ENCODE measurements at regions not wholly inside any gene's neighbourhood (a gene's known extent, or its start where the extent isn't known, plus 50 kb on each side); places are given as distances from the start of the nearest gene placed in this dataset.
A peak's percentile ranks its signal among the peaks of the same experiment; 100 is the strongest.
"Not testable (repeated sequence)": the region's sequence is repeated elsewhere in the genome, so short reads cannot be mapped to it uniquely, and the experiment has no call there.

DNA sequence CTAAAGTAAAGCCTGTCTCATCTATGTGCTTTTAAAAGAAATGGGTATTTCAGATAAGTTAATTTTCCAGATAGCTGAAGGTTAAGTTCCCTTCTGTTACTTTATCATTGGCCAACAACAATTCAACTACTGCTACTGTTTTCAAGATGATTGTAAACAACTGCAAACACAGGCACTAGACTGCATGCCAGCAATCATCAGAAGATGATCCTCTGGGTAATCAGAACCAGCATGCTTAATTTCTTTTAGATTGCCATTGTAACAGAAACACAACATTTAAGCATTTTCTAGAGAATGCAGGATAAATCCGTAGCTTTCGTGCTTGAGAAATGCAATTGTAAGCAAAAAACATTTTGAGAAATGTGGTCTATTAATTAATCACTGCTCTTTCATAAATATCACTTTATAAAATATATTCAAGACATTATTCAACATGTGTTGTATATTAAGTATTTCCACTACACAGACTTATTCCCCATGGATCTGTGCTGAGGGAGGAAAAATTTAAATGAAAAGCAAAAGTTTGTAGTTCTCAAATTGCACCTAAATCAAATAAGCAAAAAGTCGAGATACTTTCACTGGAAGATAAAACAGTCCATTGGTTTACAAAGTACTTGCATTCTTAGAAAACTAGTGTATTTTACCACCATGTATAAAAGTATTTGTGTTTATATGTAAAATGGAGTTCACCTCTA lies 133.7 kb downstream of the ATL2 start:
- DNase-seq (ENCODE audit: low spot score) = no peak

DNA sequence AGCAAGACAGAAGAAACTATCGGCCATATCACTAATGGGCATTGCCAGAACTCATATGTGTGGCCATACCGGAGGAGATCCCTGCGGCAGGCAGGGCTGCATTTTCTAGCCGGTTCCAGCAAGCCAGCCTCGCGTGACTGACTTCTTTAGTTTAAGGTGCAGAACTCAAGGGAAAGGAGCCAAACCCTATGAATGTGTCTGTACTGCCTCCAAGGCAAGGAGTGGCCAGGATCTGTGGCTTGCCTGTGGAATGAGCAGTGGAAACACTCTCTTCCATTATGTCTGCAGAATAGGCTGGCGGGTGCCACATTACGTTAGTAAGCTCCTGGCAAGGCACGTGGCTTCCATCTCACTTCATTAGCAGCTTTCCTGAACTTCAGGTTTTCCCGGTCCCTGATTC lies 137.6 kb downstream of the ATL2 start:
- DNase-seq (ENCODE audit: low spot score) = peak; percentile 14

GRCh38 chr2:38238705-38239104 lies 138.4 kb downstream of the ATL2 start:
- not testable (repeated sequence) for DNase-seq (ENCODE audit: low spot score)

- DNase-seq (ENCODE audit: low spot score) = no peak
Measured at GRCh38 chr2:38237311-38237710, 139.8 kb downstream of the ATL2 start.

DNA sequence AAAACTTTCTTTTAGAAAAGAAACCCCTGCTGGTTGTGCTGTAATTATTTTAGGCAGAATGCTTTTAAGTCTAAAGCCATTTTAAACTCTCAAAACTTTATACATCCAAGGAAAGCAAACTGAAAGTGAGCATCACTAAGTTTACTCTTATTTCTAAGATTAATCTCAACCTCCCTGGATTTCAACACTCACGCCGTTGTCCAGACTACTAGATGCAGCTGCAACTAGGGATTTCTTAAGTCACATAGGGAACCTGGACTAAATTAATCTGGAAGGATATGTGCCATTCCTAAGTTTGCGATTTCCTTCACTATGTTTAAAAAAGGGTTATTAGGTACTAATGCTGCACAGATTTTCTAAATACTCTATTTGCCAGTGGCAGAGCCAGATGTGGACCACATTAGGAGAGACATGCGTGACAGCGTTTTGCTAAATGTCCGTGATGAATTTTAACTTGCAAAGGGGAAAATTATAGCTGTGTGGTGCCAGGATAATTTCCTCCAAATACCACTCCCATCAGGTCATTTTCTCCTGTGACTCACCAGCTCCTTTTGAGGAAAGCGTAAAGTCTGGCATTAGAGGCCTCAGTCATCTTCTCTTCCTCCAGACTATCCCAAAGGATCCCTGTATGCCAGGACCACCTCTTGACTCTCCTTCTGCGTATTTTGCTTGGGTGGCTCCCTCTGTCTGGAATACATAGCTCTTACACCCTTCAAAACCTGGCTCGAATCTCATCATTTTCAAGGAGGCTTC lies 143.7 kb downstream of the ATL2 start:
- peak; percentile 29 for DNase-seq (ENCODE audit: low spot score)

DNA sequence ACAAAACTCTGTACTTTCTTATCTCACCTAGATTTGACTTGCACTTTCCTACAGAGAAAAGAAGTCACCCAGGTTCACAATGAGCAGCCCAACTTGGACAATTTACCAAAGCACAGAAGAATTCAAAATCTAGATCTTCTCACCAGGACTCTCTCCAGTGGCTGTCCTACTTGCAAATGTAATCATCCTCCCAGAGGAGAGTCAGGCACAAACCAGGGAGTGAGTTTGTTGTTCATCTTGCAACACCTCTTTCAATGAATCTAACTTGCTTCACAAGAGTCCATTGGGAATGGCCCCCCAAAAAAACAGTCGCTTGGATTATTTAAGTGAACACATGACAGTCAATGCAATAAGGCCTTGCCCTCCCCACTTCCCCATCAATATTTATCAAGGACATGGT lies 144.6 kb downstream of the ATL2 start:
- DNase-seq (ENCODE audit: low spot score) = no peak

- DNase-seq (ENCODE audit: low spot score) = no peak
Measured at GRCh38 chr2:38230756-38231155, 146.3 kb downstream of the ATL2 start.

GRCh38 chr2:38228753-38229152 lies 148.3 kb downstream of the ATL2 start:
- DNase-seq (ENCODE audit: low spot score) = no peak

DNA sequence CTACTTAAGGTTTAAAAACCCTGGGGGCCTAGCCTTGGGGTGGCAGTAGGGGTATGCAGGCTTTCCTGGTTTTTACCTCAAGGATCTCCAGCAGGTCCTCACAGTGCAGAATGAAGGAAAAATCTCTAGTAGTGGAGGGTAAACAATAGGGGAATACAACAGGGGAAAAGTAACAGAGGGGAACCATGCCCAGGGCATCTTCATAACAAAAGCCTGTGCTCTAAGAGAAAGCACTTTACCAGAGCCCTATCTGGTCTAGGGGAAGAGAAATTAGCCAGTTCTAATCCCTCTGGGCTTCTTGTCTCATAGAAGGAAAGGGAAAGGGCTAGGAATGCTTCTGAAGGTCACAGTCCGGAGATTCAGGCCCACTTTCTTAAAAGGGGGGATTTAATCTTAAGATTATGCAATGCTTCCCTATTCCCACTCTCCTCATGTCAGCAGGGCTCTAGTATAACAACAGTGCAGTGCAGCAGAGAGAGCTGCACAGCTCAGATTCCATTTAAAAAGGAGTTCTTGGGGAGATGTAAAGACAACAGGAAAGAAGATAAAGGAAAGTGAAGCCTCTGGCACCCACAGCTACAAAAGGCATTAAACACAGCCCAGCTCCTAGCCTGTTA lies 149.0 kb upstream of the CYP1B1 start:
- DNase-seq (ENCODE audit: low spot score) = no peak

DNA sequence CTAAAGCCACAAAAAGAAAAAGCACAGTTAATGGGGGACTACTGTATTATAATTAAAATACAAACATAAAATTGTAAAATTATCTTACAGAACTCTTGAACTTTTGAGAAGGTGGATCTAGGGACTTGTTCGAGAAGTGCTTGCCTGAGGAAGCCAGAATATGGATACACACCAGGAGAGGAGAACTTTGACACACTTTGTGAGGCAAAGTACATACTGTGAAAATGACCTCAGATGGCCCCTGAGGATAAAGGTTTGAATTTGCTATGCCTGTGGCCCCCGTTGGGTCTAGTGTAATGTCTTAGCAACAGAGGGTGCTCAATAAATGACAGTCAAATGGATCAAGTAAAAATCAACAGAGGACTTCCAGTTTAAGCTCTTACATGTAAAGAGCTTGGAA lies 148.2 kb upstream of the CYP1B1 start:
- DNase-seq (ENCODE audit: low spot score) = no peak

DNA sequence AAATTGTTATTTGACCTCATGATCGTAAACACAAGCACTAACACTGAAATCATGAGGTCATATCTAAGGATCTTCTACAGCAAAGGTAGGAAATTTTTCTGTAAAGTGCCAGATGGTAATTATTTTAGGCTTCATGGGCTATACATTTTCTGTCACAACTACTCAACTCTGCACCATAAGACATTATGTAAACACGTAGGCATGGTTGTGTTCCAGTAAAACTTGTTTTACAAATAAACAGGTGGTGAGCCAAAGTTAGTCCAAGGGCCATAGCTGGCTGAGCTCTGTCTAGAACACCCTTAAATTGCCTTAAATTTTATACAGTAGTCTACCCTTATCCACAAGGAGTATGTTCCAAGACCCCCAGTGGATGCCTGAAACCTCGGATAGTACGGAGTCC lies 147.3 kb upstream of the CYP1B1 start:
- no peak for DNase-seq (ENCODE audit: low spot score)

DNA sequence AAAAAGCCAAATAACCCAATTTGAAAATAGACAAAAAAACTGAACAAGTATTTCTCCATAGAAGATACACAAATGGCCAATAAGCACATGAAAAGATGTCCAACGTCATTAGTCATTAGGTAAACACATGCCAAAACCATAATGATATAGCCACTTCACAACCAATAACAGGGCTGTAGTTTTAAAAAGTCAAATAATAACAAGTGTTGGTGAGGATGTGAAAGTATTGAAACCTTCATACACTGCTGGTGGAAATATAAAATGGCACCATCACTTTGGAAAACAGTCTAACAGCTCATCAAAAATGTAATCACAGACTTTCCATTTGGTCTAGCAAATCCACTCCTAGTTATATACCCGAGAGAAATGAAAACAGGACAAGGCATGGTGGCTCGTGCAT lies 144.2 kb upstream of the CYP1B1 start:
- no peak for DNase-seq (ENCODE audit: low spot score)

DNA sequence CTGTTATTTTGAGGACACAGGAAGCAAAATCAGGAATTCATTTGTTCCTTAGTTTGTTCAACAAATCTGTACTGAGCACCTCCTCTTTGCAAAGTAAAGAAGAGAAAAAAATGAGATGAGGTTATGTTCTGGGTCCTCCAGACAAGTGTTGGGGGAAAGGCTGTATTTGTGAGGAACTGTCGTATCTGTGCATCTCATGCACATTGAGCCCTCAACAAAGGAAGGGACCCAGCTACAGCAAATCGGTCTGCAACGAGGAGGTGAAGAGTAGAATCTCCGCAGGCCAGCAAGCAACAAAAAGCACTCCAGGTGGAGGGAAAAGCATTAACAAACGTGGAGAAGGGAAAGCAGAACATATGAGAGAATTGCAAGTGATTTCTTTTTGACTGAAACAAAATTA lies 143.0 kb upstream of the CYP1B1 start:
- DNase-seq (ENCODE audit: low spot score) = no peak

DNA sequence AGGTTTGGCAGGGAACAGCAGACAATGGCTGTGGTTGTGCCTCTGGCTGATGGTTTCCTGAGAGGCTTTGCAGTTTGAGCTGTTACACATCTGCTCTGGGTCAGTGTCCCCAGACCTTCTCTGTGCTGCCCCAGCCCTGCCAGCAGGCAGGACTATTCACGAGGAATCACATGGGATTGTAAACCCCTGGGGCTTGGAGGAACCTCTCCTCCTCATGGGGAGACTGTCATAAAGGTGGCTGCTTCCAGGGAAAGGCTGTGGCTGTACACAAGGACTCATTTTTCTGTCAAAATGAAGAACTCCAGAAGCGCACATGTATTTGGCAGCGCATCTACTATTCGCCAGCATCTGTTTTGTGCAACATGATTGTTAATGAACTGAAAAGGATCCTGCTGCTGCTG lies 142.6 kb upstream of the CYP1B1 start:
- no peak for DNase-seq (ENCODE audit: low spot score)

DNA sequence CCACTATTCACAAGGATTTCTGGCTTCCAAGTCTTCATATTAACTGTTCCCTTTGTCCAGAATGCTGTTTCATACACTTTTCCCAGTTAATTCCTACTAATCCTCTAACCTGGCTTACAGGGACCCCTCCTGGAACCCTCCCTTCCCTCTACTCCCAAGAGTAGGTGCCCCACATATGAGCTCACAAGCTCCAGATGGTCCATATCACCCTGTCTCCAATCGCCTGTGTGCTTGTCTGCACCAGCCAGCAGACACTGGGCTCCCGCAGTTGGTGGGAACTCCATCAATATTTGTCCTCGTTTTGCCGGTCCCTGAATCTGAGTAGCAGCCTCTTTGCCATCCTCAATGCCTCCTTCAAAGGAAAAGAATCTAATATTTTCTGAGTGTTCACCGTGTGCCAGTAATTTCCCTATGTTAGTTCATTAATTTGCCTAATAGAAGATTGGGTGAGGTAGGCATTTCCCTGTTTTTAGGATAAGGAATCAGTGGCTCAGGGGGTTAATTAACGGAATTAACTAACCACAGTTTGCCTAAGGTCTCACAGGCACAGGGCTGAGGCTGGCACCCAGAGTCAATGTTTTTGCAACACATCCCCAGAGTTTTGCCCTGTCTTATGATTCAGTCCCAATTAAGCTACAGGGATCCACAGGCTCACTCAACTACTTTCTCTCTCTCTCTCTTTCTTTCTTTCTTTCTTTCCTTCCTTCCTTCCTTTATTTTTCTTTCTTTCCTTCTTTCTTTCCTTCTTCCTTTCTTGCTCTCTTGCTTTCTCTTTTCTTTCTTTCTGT lies 141.6 kb upstream of the CYP1B1 start:
- DNase-seq (ENCODE audit: low spot score) = no peak

DNA sequence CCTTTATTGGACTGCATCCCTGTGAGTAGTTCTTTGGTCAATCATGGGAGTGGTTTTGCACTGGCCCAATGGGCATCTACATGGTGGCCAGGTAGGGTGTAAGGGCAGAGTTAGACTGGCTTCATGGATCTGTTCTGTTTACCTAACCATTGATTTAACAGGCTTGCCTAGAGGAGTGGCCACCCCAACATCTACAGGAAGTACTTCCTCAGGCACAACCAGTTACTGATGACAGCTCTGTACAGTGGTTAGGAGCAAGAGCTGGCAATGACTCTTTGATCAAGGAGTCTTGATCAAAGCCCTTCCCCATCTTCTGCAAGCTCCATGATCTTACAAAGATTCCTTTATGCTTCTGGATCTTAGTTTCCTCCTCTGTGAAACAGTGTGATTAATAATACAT lies 140.9 kb upstream of the CYP1B1 start:
- no peak for DNase-seq (ENCODE audit: low spot score)

- no peak for DNase-seq (ENCODE audit: low spot score)
Measured at GRCh38 chr2:38215993-38216392, 140.0 kb upstream of the CYP1B1 start.

- no peak for DNase-seq (ENCODE audit: low spot score)
Measured at GRCh38 chr2:38215522-38215921, 139.6 kb upstream of the CYP1B1 start.

DNA sequence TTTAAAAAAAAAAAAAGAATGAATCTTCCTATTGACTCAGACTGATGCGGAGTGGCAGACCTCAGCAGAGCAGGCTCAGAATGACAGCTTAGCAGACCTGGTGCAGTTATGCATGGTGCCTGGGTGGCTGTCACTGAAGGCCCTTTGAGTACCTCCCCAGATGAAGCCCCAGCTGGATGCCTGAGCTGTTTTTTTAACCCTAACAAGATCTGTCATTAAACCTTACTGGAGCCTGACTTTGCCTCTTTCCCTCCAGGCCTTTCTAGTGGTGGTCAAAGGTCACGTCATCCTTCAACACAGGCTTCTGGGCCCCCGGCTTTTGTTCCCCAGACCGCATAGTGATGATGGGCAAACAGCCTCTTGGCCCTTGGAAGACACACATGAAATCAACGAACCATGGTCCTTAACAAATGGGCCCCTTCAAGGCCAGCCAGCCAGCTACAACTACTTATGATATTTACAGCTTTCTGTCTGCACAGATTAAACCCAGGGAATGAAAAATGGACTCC lies 138.3 kb upstream of the CYP1B1 start:
- DNase-seq (ENCODE audit: low spot score) = no peak

DNA sequence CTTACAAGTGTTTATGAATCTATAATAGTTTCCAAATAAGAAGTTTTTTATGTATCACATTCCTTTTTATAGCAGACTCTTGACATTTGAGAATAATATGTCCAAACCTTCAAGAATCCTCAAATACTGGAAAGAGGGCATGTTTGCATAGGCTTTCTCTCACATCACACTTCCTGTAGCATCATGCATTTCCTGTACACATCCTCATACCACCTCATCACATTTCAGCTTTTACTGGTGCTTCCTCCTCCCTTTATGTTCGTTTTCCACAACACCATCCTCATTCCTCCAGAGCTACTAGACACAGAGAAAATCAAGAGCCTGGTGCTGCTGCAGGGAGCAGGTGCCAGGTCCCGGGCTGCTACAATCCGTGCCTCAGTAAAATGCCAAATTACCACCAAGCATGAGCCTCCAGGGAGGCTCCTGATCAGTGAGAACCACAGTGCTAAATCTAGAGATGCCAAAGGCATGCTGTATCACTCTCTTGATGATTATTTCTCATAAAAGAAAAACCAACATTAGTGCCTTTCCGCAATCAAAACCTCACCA lies 137.7 kb upstream of the CYP1B1 start:
- no peak for DNase-seq (ENCODE audit: low spot score)

GRCh38 chr2:38212312-38212711 lies 136.4 kb upstream of the CYP1B1 start:
- DNase-seq (ENCODE audit: low spot score) = no peak

GRCh38 chr2:38207168-38207567 lies 131.2 kb upstream of the CYP1B1 start:
- DNase-seq (ENCODE audit: low spot score) = no peak
